Trophoblast cell (in vitro differentiated cells and primary cell): ENCODE measurements at regions not wholly inside any gene's neighbourhood (a gene's known extent, or its start where the extent isn't known, plus 50 kb on each side); places are given as distances from the start of the nearest gene placed in this dataset.

ENCODE experiments used
- DNase-seq, 2 donors: peaks; one replicate each; pipeline ENCODE4 v3.0.0-alpha.2; 2016
- H2AFZ ChIP-seq: 2 replicates; pipeline ENCODE4 v1.6.1; 2013; ENCODE audit warnings: low read length, moderate library complexity, mild to moderate bottlenecking; ENCODE audit not compliant: insufficient read depth, poor library complexity
- H2AK5ac ChIP-seq: 2 replicates; pipeline ENCODE4 v1.6.1; 2013; ENCODE audit warnings: mild to moderate bottlenecking, low read length
- H2BK120ac ChIP-seq: 2 replicates; pipeline ENCODE4 v1.6.1; 2013; ENCODE audit warnings: low read length, mild to moderate bottlenecking, moderate library complexity; ENCODE audit not compliant: insufficient read depth, poor library complexity
- H2BK12ac ChIP-seq: 2 replicates; pipeline ENCODE4 v1.6.1; 2013; ENCODE audit warnings: mild to moderate bottlenecking, low read length, moderate library complexity
- H2BK5ac ChIP-seq: 2 replicates; pipeline ENCODE4 v1.6.1; 2013; ENCODE audit warnings: low read length, low read depth, moderate library complexity, mild to moderate bottlenecking; ENCODE audit not compliant: poor library complexity
- H3K14ac ChIP-seq: 2 replicates; pipeline ENCODE4 v1.6.1; 2013; ENCODE audit warnings: mild to moderate bottlenecking, low read length
- H3K18ac ChIP-seq: 2 replicates; pipeline ENCODE4 v1.6.1; 2013; ENCODE audit warnings: mild to moderate bottlenecking, low read length
- H3K23ac ChIP-seq: 2 replicates; pipeline ENCODE4 v1.6.1; 2013; ENCODE audit warnings: low read length
- H3K27ac ChIP-seq: 2 replicates; pipeline ENCODE4 v1.5.1; 2013; ENCODE audit warnings: low read depth, mild to moderate bottlenecking, inconsistent platforms, low read length, moderate library complexity
- H3K27me3 ChIP-seq: 2 replicates; pipeline ENCODE4 v1.6.1; 2013; ENCODE audit warnings: inconsistent platforms, mild to moderate bottlenecking, low read length, moderate library complexity; ENCODE audit not compliant: insufficient read depth
- H3K36me3 ChIP-seq, 2 experiments: 1 replicate in 1 of 2; 2 replicates in 1 of 2; pipeline ENCODE4 v1.6.1; 2013; ENCODE audit warnings: low read length in 2 of 2, mild to moderate bottlenecking in 2 of 2, moderate library complexity in 1 of 2; ENCODE audit not compliant: insufficient read depth in 2 of 2, control insufficient read depth in 1 of 2
- H3K4ac ChIP-seq: 2 replicates; pipeline ENCODE4 v1.6.1; 2013; ENCODE audit warnings: low read depth, mild to moderate bottlenecking, low read length, moderate library complexity
- H3K4me1 ChIP-seq, 2 experiments: 1 replicate in 1 of 2; 2 replicates in 1 of 2; pipeline ENCODE4 v1.6.1; 2013; ENCODE audit warnings: low read length in 2 of 2, mild to moderate bottlenecking in 2 of 2, moderate library complexity in 1 of 2; ENCODE audit not compliant: insufficient read depth in 2 of 2, control insufficient read depth in 1 of 2
- H3K4me2 ChIP-seq: 2 replicates; pipeline ENCODE4 v1.6.1; 2013; ENCODE audit warnings: inconsistent platforms, mild to moderate bottlenecking, low read length, moderate library complexity
- H3K4me3 ChIP-seq: 2 replicates; pipeline ENCODE4 v1.5.1; 2013; ENCODE audit warnings: mild to moderate bottlenecking, low read depth, low read length, inconsistent platforms
- H3K79me1 ChIP-seq: one replicate; pipeline ENCODE4 v1.6.1; 2013; ENCODE audit warnings: low read length
- H3K79me2 ChIP-seq: 2 replicates; pipeline ENCODE4 v1.6.1; 2013; ENCODE audit warnings: low read length, mild to moderate bottlenecking; ENCODE audit not compliant: control insufficient read depth, insufficient read depth, poor library complexity
- H3K9ac ChIP-seq: 2 replicates; pipeline ENCODE4 v1.6.1; 2013; ENCODE audit warnings: mild to moderate bottlenecking, low read length
- H3K9me3 ChIP-seq: 2 replicates; pipeline ENCODE4 v1.6.1; 2013; ENCODE audit warnings: low read depth, mild to moderate bottlenecking, control low read depth, inconsistent platforms, low read length; ENCODE audit not compliant: insufficient read depth
- H4K12ac ChIP-seq: 2 replicates; pipeline ENCODE4 v1.6.1; 2013; ENCODE audit warnings: low read depth, mild to moderate bottlenecking, low read length, moderate library complexity
- H4K8ac ChIP-seq: 2 replicates; pipeline ENCODE4 v1.6.1; 2013; ENCODE audit warnings: low read depth, mild to moderate bottlenecking, low read length, moderate library complexity
- H4K91ac ChIP-seq: one replicate; pipeline ENCODE4 v1.6.1; 2013; ENCODE audit warnings: low read depth, mild to moderate bottlenecking, low read length, moderate library complexity
- WGBS: extraction: QIAGEN DNeasy Blood & Tissue Kit; methylation state at CpG from one replicate; pipeline ENCODE4 v1.1.7; 2013; ENCODE audit warnings: missing lambda C conversion rate; ENCODE audit not compliant: insufficient read length, insufficient coverage; ENCODE audit errors: extremely low coverage; 5-methylcytosine and 5-hydroxymethylcytosine counted together

GRCh38 chrX:10356979-10357378, 200.2 kb downstream of the CLCN4 start:
- Histone ChIP-seq H2BK120ac (no peak overlapping the region), H3K18ac (no peak overlapping the region), H3K4me3 (no peak overlapping the region), H2BK12ac (no peak overlapping the region), H3K9ac (no peak overlapping the region), H4K91ac (no peak overlapping the region), H3K4me1 (no peaks in the 10 kb centered on the region), H3K79me1 (no peaks in the 10 kb centered on the region), H3K27me3 (no peaks in the 10 kb centered on the region), H3K4me2 (no peak overlapping the region), H2BK5ac (no peak overlapping the region), H3K27ac (no peak overlapping the region), H2AK5ac (no peak overlapping the region), H3K79me2 (no peaks in the 10 kb centered on the region), H3K9me3 (no peaks in the 10 kb centered on the region), H3K23ac (no peak overlapping the region), H3K14ac (no peak overlapping the region), H3K36me3 (no peaks in the 10 kb centered on the region), H3K4ac (no peak overlapping the region), H4K12ac (no peak overlapping the region), H2AFZ (no peak overlapping the region), H4K8ac (no peak overlapping the region)
- DNase-seq: no peak
- no CpG with 5 or more reads among the region's 3 CpGs for WGBS

- H3K23ac ChIP-seq: no peak overlapping the region
- no peaks in the 10 kb centered on the region for H3K79me1 ChIP-seq
- no peaks in the 10 kb centered on the region for H3K79me2 ChIP-seq
- no peaks in the 10 kb centered on the region for H3K4me1 ChIP-seq
- H2BK12ac ChIP-seq: no peak overlapping the region
- no peak overlapping the region for H2AK5ac ChIP-seq
- no peak overlapping the region for H4K91ac ChIP-seq
- H2BK120ac ChIP-seq: no peak overlapping the region
- no peak overlapping the region for H2BK5ac ChIP-seq
- no peak overlapping the region for H3K14ac ChIP-seq
- no peaks in the 10 kb centered on the region for H3K9me3 ChIP-seq
- H3K18ac ChIP-seq: no peak overlapping the region
- no peaks in the 10 kb centered on the region for H3K36me3 ChIP-seq
- H3K4me2 ChIP-seq: no peak overlapping the region
- H4K8ac ChIP-seq: no peak overlapping the region
- no peak overlapping the region for H3K9ac ChIP-seq
- H4K12ac ChIP-seq: no peak overlapping the region
- no peaks in the 10 kb centered on the region for H3K27me3 ChIP-seq
- WGBS: no CpG with 5 or more reads among the region's 2 CpGs
- H3K4ac ChIP-seq: no peak overlapping the region
- H3K4me3 ChIP-seq: no peak overlapping the region
- no peak overlapping the region for H2AFZ ChIP-seq
- no peak overlapping the region for H3K27ac ChIP-seq
- no peak for DNase-seq
Measured at GRCh38 chrX:10358958-10359357, 202.2 kb downstream of the CLCN4 start.

GRCh38 chrX:10360116-10360515, 203.3 kb downstream of the CLCN4 start:
- H3K27ac ChIP-seq: no peak overlapping the region
- no peaks in the 10 kb centered on the region for H3K27me3 ChIP-seq
- DNase-seq: no peak
- H4K91ac ChIP-seq: no peak overlapping the region
- H2AK5ac ChIP-seq: no peak overlapping the region
- no peak overlapping the region for H3K4me2 ChIP-seq
- H3K4ac ChIP-seq: no peak overlapping the region
- H3K79me2 ChIP-seq: no peaks in the 10 kb centered on the region
- WGBS: no CpG with 5 or more reads among the region's 5 CpGs
- H3K4me3 ChIP-seq: no peak overlapping the region
- no peak overlapping the region for H2BK12ac ChIP-seq
- no peaks in the 10 kb centered on the region for H3K4me1 ChIP-seq
- H4K8ac ChIP-seq: no peak overlapping the region
- no peaks in the 10 kb centered on the region for H3K79me1 ChIP-seq
- no peak overlapping the region for H2AFZ ChIP-seq
- H3K36me3 ChIP-seq: no peaks in the 10 kb centered on the region
- no peak overlapping the region for H3K23ac ChIP-seq
- H2BK120ac ChIP-seq: no peak overlapping the region
- H3K14ac ChIP-seq: no peak overlapping the region
- H2BK5ac ChIP-seq: no peak overlapping the region
- no peak overlapping the region for H3K18ac ChIP-seq
- H3K9ac ChIP-seq: no peak overlapping the region
- no peak overlapping the region for H4K12ac ChIP-seq
- H3K9me3 ChIP-seq: no peaks in the 10 kb centered on the region

GRCh38 chrX:10365532-10366265, 208.9 kb downstream of the CLCN4 start:
- Histone ChIP-seq H3K9me3 (no peaks in the 10 kb centered on the region), H3K18ac (no peak overlapping the region), H4K91ac (no peak overlapping the region), H3K4me2 (no peak overlapping the region), H2BK12ac (no peak overlapping the region), H3K4ac (no peak overlapping the region), H3K23ac (no peak overlapping the region), H2BK5ac (no peak overlapping the region), H3K27me3 (no peaks in the 10 kb centered on the region), H3K36me3 (no peaks in the 10 kb centered on the region), H2BK120ac (no peak overlapping the region), H3K79me1 (no peaks in the 10 kb centered on the region), H3K4me1 (no peaks in the 10 kb centered on the region), H3K79me2 (no peaks in the 10 kb centered on the region), H4K12ac (no peak overlapping the region), H2AFZ (no peak overlapping the region), H3K4me3 (no peak overlapping the region), H4K8ac (no peak overlapping the region), H3K27ac (no peak overlapping the region), H3K9ac (no peak overlapping the region), H2AK5ac (no peak overlapping the region), H3K14ac (no peak overlapping the region)
- no peak for DNase-seq
- WGBS: no CpG with 5 or more reads among the region's 5 CpGs
